GM19023 (cell line): ENCODE measurements at regions not wholly inside any gene's neighbourhood (a gene's known extent, or its start where the extent isn't known, plus 50 kb on each side); places are given as distances from the start of the nearest gene placed in this dataset.
"Not testable (repeated sequence)": the region's sequence is repeated elsewhere in the genome, so short reads cannot be mapped to it uniquely, and the experiment has no call there.

Experiments
- ATAC-seq: cut with Tn5 transposase; IDR thresholded peaks from one replicate; pipeline ENCODE4 v1.9.1; 2021; ENCODE audit warnings: mild to moderate bottlenecking, moderate library complexity; ENCODE audit not compliant: unreplicated experiment

- ATAC-seq: no peak
Observed at GRCh38 chr5:125433457-125433856, 687.0 kb upstream of the ZNF608 start.

- ATAC-seq: no peak
Observed at GRCh38 chr5:125439243-125439642, 692.8 kb upstream of the ZNF608 start.

- ATAC-seq: no peak
Observed at GRCh38 chr5:125440905-125441304, 694.5 kb upstream of the ZNF608 start.

- ATAC-seq: no peak
Observed at GRCh38 chr5:125446986-125447385, 700.5 kb upstream of the ZNF608 start.

GRCh38 chr5:125450771-125451170, 704.3 kb upstream of the ZNF608 start:
- ATAC-seq: no peak

- ATAC-seq: no peak
Observed at GRCh38 chr5:125451622-125452021, 705.2 kb upstream of the ZNF608 start.

- ATAC-seq: no peak
Observed at GRCh38 chr5:125452991-125453390, 706.6 kb upstream of the ZNF608 start.

- no peak for ATAC-seq
Observed at GRCh38 chr5:125455041-125455440, 708.6 kb upstream of the ZNF608 start.

GRCh38 chr5:125456005-125456404, 709.6 kb upstream of the ZNF608 start:
- ATAC-seq: not testable (repeated sequence)

GRCh38 chr5:125457617-125458016, 711.2 kb upstream of the ZNF608 start:
- no peak for ATAC-seq

- ATAC-seq: not testable (repeated sequence)
Observed at GRCh38 chr5:125458949-125459348, 712.5 kb upstream of the ZNF608 start.

- ATAC-seq: no peak
Observed at GRCh38 chr5:125461641-125462072, 715.2 kb upstream of the ZNF608 start.

GRCh38 chr5:125463466-125464092, 717.1 kb upstream of the ZNF608 start:
- ATAC-seq: no peak

- ATAC-seq: no peak
Observed at GRCh38 chr5:125464847-125465432, 718.5 kb upstream of the ZNF608 start.

- no peak for ATAC-seq
Observed at GRCh38 chr5:125465703-125466102, 719.3 kb upstream of the ZNF608 start.

GRCh38 chr5:125467222-125467621, 720.8 kb upstream of the ZNF608 start:
- no peak for ATAC-seq

- ATAC-seq: no peak
Observed at GRCh38 chr5:125470280-125470902, 724.0 kb upstream of the ZNF608 start.

- no peak for ATAC-seq
Observed at GRCh38 chr5:125476901-125477585, 730.6 kb upstream of the ZNF608 start.

- ATAC-seq: no peak
Observed at GRCh38 chr5:125477586-125477975, 731.1 kb upstream of the ZNF608 start.

- ATAC-seq: no peak
Observed at GRCh38 chr5:125478599-125478998, 732.2 kb upstream of the ZNF608 start.

- ATAC-seq: no peak
Observed at GRCh38 chr5:125480911-125481310, 734.5 kb upstream of the ZNF608 start.
